ENCODE measurements at regions not wholly inside any gene's neighbourhood (a gene's known extent, or its start where the extent isn't known, plus 50 kb on each side); places are given as distances from the start of the nearest gene placed in this dataset.

GRCh38 chr12:115450710-115451109 lies 766.7 kb upstream of the TBX3 start:
- TF ChIP-seq, protein P1, sequence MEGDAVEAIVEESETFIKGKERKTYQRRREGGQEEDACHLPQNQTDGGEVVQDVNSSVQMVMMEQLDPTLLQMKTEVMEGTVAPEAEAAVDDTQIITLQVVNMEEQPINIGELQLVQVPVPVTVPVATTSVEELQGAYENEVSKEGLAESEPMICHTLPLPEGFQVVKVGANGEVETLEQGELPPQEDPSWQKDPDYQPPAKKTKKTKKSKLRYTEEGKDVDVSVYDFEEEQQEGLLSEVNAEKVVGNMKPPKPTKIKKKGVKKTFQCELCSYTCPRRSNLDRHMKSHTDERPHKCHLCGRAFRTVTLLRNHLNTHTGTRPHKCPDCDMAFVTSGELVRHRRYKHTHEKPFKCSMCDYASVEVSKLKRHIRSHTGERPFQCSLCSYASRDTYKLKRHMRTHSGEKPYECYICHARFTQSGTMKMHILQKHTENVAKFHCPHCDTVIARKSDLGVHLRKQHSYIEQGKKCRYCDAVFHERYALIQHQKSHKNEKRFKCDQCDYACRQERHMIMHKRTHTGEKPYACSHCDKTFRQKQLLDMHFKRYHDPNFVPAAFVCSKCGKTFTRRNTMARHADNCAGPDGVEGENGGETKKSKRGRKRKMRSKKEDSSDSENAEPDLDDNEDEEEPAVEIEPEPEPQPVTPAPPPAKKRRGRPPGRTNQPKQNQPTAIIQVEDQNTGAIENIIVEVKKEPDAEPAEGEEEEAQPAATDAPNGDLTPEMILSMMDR (IDR thresholded peaks at IDR 0.05; ENCODE audit: poor library complexity), result no peak
- TF ChIP-seq EZH2 (IDR thresholded peaks at IDR 0.05; ENCODE audit: borderline replicate concordance), result no peak

All from hepatocyte (in vitro differentiated cells).